ENCODE measurements at regions not wholly inside any gene's neighbourhood (a gene's known extent, or its start where the extent isn't known, plus 50 kb on each side); places are given as distances from the start of the nearest gene placed in this dataset.

DNA sequence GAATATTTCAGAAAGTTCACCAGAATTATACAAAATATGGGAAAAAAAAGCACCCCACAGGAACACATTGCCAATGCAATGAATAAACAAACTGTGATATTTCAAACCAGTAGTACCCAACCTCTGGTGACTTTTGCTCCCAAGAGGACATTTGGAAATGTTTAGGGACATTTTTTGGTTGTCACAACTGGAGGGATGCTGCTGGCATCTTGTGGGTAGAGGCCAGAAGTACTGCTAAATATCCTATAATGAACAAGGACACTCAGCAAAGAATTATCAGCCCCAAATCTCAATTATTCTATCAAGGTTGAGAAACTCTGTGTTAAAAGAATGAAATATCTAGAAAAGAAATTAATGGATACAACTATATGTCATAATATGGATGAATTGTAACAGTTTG lies 1334.4 kb upstream of the FLRT2 start:
- DNase-seq (ENCODE audit: low spot score), result no peak

DNA sequence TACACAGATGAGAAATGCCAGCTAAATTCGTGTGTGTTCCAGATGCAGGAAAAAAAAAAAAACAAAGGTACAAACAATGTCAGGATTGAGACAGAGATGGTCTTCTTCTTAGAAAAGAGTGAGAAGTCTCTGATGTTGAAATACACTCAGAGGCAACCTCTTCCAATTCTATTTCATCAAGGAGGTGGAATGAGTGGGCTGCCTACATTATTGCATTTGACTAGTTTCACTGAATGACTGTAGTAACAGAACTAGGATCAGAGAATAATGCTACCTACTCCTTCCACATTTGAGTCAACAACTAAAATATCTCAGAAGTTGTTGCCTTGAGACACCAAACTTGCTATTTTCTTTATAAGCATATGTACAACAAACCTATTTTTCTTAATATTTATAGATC lies 1332.2 kb upstream of the FLRT2 start:
- DNase-seq (ENCODE audit: low spot score), result no peak

GRCh38 chr14:84202486-84202885 lies 1327.5 kb upstream of the FLRT2 start:
- DNase-seq (ENCODE audit: low spot score), result no peak

- DNase-seq (ENCODE audit: low spot score), result no peak
Measured at GRCh38 chr14:84203896-84204295, 1326.0 kb upstream of the FLRT2 start.

- no peak for DNase-seq (ENCODE audit: low spot score)
Measured at GRCh38 chr14:84208451-84208850, 1321.5 kb upstream of the FLRT2 start.

DNA sequence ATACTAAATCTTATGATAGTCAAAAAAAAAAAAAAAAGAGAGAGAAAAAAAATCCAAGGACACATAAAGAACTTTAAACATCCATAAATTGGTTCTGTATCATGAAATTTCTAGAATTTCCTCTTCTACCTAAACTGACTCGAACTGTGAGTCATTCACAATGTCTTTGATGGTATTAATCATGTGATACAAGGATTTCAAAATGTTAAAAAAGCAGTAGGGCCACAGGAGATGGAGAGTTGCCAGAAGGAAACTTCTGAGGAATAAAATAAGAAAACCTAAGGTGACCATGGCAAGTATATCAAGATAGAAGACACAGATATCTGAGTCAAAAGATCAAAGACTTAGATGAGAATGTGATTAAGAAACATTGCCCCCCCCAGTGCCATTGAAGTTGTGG lies 1320.9 kb upstream of the FLRT2 start:
- no peak for DNase-seq (ENCODE audit: low spot score)

GRCh38 chr14:84217066-84217465 lies 1312.9 kb upstream of the FLRT2 start:
- DNase-seq (ENCODE audit: low spot score), result no peak

DNA sequence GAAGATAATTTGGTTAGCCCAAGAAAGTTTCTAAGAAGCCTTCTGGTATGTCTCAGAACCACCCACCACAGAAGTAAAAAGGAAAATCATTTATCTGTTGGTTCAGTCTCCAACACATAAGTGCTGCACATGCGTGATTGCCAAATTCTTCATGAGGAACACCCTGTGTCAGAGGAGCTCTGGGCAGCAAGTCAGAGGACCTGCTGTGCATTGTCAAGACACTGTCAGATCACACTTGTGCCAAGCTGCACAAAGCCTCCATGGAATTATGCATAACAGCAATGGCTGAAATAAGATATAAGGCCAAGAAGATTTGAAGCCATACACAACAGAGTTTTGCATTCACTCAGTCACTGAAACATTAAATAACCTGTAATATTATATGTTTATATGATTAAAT lies 1304.7 kb upstream of the FLRT2 start:
- DNase-seq (ENCODE audit: low spot score), result peak; percentile 2

DNA sequence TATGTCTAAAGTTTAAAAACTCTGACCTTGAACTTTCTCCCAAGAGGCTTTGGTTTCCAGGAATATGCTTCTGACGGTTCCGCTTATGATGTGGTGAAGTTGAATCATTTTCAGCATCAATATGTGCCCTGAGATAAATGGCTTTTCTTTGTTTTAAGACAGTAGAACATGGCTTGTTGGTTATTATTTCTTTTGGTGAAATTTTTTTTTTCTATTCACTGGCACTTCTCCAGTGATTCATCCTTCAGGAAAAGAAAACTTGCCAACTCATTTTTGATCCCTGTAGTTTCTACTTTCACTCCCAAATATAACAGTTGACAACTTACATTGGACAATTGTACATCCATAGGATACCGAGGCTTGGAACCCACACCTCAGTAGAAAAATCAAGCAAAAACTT lies 1301.2 kb upstream of the FLRT2 start:
- no peak for DNase-seq (ENCODE audit: low spot score)

- no peak for DNase-seq (ENCODE audit: low spot score)
Measured at GRCh38 chr14:84234281-84234680, 1295.7 kb upstream of the FLRT2 start.

DNA sequence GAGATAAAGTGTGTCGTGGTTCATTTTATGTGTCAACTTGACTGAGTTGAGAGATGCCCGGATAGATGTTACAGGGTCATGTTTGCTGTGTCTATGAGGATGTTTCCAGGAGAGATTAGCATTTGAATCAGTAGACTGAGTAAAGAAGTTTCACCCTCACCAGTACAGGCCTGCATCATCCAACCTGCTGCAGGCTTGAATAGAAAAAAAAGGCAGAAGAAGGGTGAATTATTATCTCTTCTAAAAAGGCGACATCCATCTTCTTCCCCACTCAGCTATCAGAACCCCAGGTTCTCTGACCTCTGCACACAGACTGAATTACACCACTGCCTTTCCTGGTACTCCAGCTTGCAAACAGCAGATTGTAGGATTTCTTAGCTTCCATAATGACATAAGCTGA lies 1293.7 kb upstream of the FLRT2 start:
- no peak for DNase-seq (ENCODE audit: low spot score)

GRCh38 chr14:84237881-84238280 lies 1292.1 kb upstream of the FLRT2 start:
- peak; percentile 7 for DNase-seq (ENCODE audit: low spot score)

DNA sequence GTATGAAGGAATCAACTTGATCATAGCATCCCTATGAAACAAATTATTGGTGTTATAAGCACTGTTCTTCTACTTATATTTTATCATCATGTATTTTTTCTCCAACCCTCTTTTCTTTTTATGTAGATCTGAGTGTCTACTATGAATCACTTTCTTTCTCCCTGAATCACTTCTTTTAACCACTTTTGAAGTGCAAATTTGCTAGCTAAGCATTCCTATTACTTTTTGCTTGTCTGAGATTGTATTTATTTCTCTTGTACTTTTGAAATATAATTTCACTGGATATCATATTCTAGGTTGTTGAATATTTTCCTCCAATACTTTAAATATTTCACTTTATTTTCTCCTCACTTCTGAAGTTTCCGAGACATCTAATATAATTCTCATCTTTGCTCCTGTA lies 1282.3 kb upstream of the FLRT2 start:
- DNase-seq (ENCODE audit: low spot score), result no peak

DNA sequence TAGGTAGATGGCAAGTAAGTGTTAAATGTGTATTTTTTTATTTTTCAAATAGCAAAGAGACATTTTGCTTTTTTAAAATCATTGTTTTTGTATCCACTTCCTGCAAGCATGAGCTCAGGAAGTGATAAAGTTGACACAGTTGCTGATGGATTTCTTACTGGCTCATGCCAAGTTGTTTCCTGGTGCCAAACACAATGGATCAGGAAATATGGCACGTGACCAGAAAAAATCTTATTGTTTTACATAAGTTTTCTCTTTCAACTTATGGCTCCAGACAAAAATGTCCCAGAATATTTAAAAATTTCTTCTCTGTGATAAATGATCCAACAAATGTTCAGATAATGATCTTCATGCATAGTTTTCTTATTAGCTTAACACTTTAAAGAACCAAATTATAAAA lies 1279.1 kb upstream of the FLRT2 start:
- DNase-seq (ENCODE audit: low spot score), result no peak

GRCh38 chr14:84251411-84252115 lies 1278.4 kb upstream of the FLRT2 start:
- no peak for DNase-seq (ENCODE audit: low spot score)

GRCh38 chr14:84252706-84253105 lies 1277.2 kb upstream of the FLRT2 start:
- DNase-seq (ENCODE audit: low spot score), result no peak

DNA sequence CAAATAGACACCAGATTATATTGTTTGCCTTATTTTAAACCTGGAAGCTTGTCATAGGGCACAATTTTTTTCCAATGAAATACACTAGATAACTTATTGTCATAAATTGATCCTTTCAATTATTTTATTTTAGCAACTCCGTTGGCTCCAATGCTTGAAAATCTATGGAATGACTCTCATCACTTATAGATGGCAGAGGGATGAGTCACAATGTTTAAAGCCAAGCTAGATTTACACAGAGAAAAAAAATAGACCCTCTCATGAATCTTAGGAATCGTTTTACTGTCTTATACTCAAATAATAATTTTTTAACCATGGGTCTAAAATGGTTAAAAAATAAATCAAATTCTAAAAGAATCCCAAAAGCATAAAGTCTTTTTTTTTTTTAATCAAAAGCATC lies 1276.6 kb upstream of the FLRT2 start:
- no peak for DNase-seq (ENCODE audit: low spot score)

DNA sequence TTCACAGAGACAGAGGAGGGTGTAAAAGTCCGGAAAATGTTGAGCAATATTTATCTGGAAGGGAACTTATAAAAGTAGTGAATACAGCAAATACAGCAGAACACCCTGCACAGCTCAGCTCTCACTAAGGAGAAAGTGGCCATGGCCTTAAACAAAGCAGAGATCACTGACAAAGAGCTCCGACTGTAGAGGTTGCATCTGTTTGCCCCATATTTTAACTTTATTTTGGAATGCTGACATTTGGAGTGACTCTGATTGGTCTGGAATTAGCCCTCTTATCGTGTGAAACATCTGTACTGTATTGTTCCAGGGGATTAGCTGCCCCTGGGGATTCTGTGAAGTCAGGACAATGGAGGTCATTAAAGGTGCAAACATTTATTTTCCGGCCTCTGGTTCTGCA lies 1275.7 kb upstream of the FLRT2 start:
- DNase-seq (ENCODE audit: low spot score), result no peak

DNA sequence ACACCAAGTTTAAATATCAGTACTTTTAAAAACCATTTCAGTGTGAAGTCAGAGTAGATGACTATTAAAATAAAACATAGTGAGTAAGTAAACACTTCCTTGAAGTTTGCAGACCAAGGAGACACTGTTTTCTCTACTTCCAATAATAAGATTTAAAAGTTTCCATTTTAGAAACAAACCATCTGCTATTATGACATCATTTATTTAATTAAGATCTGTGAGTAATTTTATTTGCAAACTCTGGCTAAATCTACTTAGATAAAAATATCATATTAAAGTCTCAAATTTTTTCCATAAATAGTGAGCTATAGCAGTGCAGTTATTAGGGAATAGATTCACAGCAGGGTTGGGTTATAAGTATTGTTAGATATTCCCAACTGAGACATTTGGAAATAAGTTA lies 1267.0 kb upstream of the FLRT2 start:
- no peak for DNase-seq (ENCODE audit: low spot score)

DNA sequence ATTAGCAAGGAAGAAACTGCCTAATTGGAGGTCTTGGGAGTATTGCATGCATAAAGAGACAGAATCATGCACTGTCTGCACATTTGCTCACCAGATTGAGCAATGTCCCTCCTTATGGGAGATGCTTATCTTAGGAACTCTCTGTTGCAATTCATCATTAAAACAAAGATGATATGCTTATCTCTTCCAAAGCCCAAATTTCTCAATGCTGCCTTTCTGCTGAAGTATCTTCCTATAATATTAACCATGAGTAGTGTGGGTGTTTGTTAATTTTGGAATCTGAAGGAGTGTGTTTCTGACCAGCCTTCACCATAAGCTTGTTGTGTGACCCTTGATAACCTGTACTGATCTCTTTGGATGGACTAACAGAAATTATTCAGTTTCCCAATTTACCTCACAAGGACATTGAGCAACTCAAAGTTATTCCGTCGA lies 1257.6 kb upstream of the FLRT2 start:
- no peak for DNase-seq (ENCODE audit: low spot score)

GRCh38 chr14:84273181-84273580 lies 1256.8 kb upstream of the FLRT2 start:
- DNase-seq (ENCODE audit: low spot score), result no peak

DNA sequence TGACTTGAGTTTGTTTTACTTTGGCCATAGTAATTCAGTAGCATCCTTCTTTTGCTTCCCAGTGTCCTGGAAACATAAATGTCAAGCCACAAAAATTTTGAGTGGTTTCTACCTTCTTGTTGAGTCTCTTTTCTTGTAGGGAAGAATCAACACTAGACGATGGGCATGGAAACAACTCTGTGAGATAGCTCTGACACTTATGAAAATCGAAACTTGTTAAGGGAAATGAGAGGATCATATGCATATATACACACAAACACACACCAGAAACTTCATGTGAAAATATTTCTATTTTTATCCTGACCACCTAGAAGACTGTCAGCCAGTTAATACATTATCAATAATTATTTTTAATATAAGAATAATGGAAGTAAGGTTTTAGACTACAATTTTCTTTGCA lies 1247.3 kb upstream of the FLRT2 start:
- no peak for DNase-seq (ENCODE audit: low spot score)

GRCh38 chr14:84288781-84289180 lies 1241.2 kb upstream of the FLRT2 start:
- DNase-seq (ENCODE audit: low spot score), result no peak

- DNase-seq (ENCODE audit: low spot score), result no peak
Measured at GRCh38 chr14:84298663-84299195, 1231.2 kb upstream of the FLRT2 start.

All from Ammon's horn (tissue), 1 donor.